OCI-LY7 (cell line): ENCODE measurements at regions not wholly inside any gene's neighbourhood (a gene's known extent, or its start where the extent isn't known, plus 50 kb on each side); places are given as distances from the start of the nearest gene placed in this dataset.

Experiments
- BruUV-seq: library from RNA; stranded (reverse); fragments of 400-500 nt; replicated peaks from 2 replicates; lab custom pipeline; 2021; lab: Mats Ljungman, UMichigan
- CTCF ChIA-PET: fragments of 300-600 bp; sonication (Branson Sonifier 250); formaldehyde crosslinking; loops from one replicate; lab custom pipeline; 2022; ENCODE audit warnings: antibody characterized with exemption; ENCODE audit not compliant: unreplicated experiment; lab: Charles Lee
- POLR2A ChIA-PET: fragments of 300-600 bp; sonication (Branson Sonifier 250); formaldehyde crosslinking; loops from one replicate; lab custom pipeline; 2022; ENCODE audit warnings: antibody characterized with exemption; lab: Charles Lee
- DNase-seq: peaks from one replicate; pipeline ENCODE4 v3.0.0-alpha.2; 2015; ENCODE audit warnings: low spot score
- H2AFZ ChIP-seq: fragments of 200-600 bp; sonication (generic), shearing (Covaris generic); 2 replicates; pipeline ENCODE4 v1.6.1; 2014; ENCODE audit warnings: mild to moderate bottlenecking, antibody characterized with exemption, low read length, moderate library complexity
- H3K27ac ChIP-seq: fragments of 200-600 bp; sonication (generic); 2 replicates; pipeline ENCODE4 v1.5.1; 2014; ENCODE audit warnings: mixed run types, low read depth, mild to moderate bottlenecking, moderate library complexity, low read length, inconsistent platforms; ENCODE audit not compliant: poor library complexity, severe bottlenecking
- H3K36me3 ChIP-seq: fragments of 200-600 bp; sonication (generic); 2 replicates; pipeline ENCODE4 v1.6.1; 2014; ENCODE audit warnings: mild to moderate bottlenecking, antibody characterized with exemption, low read length, moderate library complexity, mixed read lengths; ENCODE audit not compliant: insufficient read depth
- H3K4me1 ChIP-seq: fragments of 200-600 bp; sonication (generic); 2 replicates; pipeline ENCODE4 v1.5.1; 2014; ENCODE audit warnings: mild to moderate bottlenecking, low read length; ENCODE audit not compliant: insufficient read depth, poor library complexity, severe bottlenecking
- H3K4me2 ChIP-seq: fragments of 200-600 bp; sonication (generic); 2 replicates; pipeline ENCODE4 v1.6.1; 2014; ENCODE audit warnings: mild to moderate bottlenecking, low read length
- H3K4me3 ChIP-seq: fragments of 200-600 bp; sonication (generic); 2 replicates; pipeline ENCODE4 v1.5.1; 2014; ENCODE audit warnings: mild to moderate bottlenecking, low read depth, low read length; ENCODE audit not compliant: poor library complexity, severe bottlenecking
- H3K79me2 ChIP-seq: fragments of 200-600 bp; sonication (generic); 2 replicates; pipeline ENCODE4 v1.6.1; 2016; ENCODE audit warnings: low read depth, mild to moderate bottlenecking, low read length, moderate library complexity, mixed read lengths; ENCODE audit not compliant: insufficient read depth
- H3K9me2 ChIP-seq: fragments of 200-600 bp; sonication (generic); 2 replicates; pipeline ENCODE4 v1.6.1; 2016; ENCODE audit warnings: mild to moderate bottlenecking, low read length, mixed read lengths; ENCODE audit not compliant: insufficient read depth
- H3K9me3 ChIP-seq: fragments of 200-600 bp; sonication (generic); 2 replicates; pipeline ENCODE4 v1.6.1; 2014; ENCODE audit warnings: mild to moderate bottlenecking, mixed run types, low read length, mixed read lengths
- H4K20me1 ChIP-seq: fragments of 200-600 bp; sonication (generic); 2 replicates; pipeline ENCODE4 v1.6.1; 2014; ENCODE audit warnings: mild to moderate bottlenecking, antibody characterized with exemption, low read length, moderate library complexity, mixed read lengths; ENCODE audit not compliant: insufficient read depth
- CTCF ChIP-seq: fragments of 200-600 bp; sonication (generic); conservative IDR thresholded peaks from 2 replicates; pipeline ENCODE4 v1.5.1; 2014; ENCODE audit warnings: mild to moderate bottlenecking, antibody characterized with exemption, low read length, moderate library complexity, mixed read lengths
- EZH2phosphoT487 ChIP-seq: fragments of 200-600 bp; sonication (generic); IDR thresholded peaks from 2 replicates; pipeline ENCODE4 v1.6.1; 2018; ENCODE audit warnings: low read depth, borderline replicate concordance, mild to moderate bottlenecking, mixed run types, antibody characterized with exemption, low read length, moderate library complexity, mixed read lengths
- intact Hi-C: fragments of 100-400 bp; cut with micrococcal nuclease; formaldehyde crosslinking; loops from one replicate; pipeline ENCODE4 v1.10.0; 2022; ENCODE audit not compliant: unreplicated experiment

- Histone ChIP-seq H3K4me1 (no peaks in the 10 kb centered on the region), H3K9me2 (no peaks in the 10 kb centered on the region), H4K20me1 (no peaks in the 10 kb centered on the region), H2AFZ (no peak overlapping the region), H3K36me3 (no peaks in the 10 kb centered on the region), H3K4me3 (no peak overlapping the region), H3K79me2 (no peaks in the 10 kb centered on the region), H3K4me2 (no peak overlapping the region), H3K9me3 (no peaks in the 10 kb centered on the region), H3K27ac (no peak overlapping the region)
- intact Hi-C loops: no loop called here
- no TSS peak for BruUV-seq
- TF ChIP-seq CTCF (no peak), EZH2phosphoT487 (no peak)
- DNase-seq: no peak
- ChIA-PET CTCF (no interaction called here), POLR2A (interaction anchor here (0.6 kb wide), 1 partner anchor 64 kb away, joined by 3 read pairs; no protein-coding TSS in a partner anchor)
These were observed 612.6 kb upstream of the ACVR2A start for GRCh38 chr2:147232225-147232669.

GRCh38 chr2:147231607-147232006 is 613.2 kb upstream of the ACVR2A start:
- no peak for TF ChIP-seq EZH2phosphoT487
- TF ChIP-seq CTCF: no peak
- Histone ChIP-seq H3K9me3 (no peaks in the 10 kb centered on the region), H3K27ac (no peak overlapping the region), H3K4me1 (no peaks in the 10 kb centered on the region), H3K4me3 (no peak overlapping the region), H4K20me1 (no peaks in the 10 kb centered on the region), H3K36me3 (no peaks in the 10 kb centered on the region), H3K4me2 (no peak overlapping the region), H2AFZ (no peak overlapping the region), H3K9me2 (no peaks in the 10 kb centered on the region), H3K79me2 (no peaks in the 10 kb centered on the region)
- DNase-seq: peak; percentile 1
- intact Hi-C loops: no loop called here
- POLR2A ChIA-PET: interaction anchor here (0.6 to 0.7 kb wide), 2 partner anchors 89 to 457 kb away, joined by 3 to 8 read pairs; no protein-coding TSS in a partner anchor
- no TSS peak for BruUV-seq
- CTCF ChIA-PET: no interaction called here

GRCh38 chr2:147231081-147231480 is 613.7 kb upstream of the ACVR2A start:
- Histone ChIP-seq H3K9me2 (no peaks in the 10 kb centered on the region), H3K9me3 (no peaks in the 10 kb centered on the region), H3K4me2 (no peak overlapping the region), H3K4me3 (no peak overlapping the region), H3K36me3 (no peaks in the 10 kb centered on the region), H3K79me2 (no peaks in the 10 kb centered on the region), H2AFZ (no peak overlapping the region), H3K4me1 (no peaks in the 10 kb centered on the region), H3K27ac (no peak overlapping the region), H4K20me1 (no peaks in the 10 kb centered on the region)
- ChIA-PET CTCF (no interaction called here), POLR2A (interaction anchor here (0.6 kb wide), 1 partner anchor 89 kb away, joined by 8 read pairs; no protein-coding TSS in a partner anchor)
- TF ChIP-seq EZH2phosphoT487 (no peak), CTCF (no peak)
- no TSS peak for BruUV-seq
- intact Hi-C loops: no loop called here
- DNase-seq: no peak
